ENCODE measurements at regions not wholly inside any gene's neighbourhood (a gene's known extent, or its start where the extent isn't known, plus 50 kb on each side); places are given as distances from the start of the nearest gene placed in this dataset.

DNA sequence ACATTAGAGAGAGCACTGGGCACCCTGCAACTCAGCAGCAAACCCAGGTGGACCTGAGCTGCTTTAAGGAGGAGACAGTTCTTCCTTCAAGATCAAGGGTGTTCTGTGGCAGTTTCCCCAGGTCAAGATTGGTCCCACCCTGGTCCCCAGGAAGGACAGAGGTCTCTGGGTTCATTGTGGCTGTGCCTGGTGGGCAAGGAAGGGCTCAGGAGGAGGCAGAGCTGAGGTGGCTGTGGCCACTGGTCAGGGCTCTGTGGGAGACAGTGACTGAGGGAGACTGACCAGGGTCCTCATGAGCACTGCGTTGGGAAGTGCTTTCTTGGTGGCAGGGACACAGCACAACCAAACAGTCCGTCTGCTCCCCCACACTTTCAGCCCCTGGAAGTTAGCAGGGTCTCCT, 141.3 kb downstream of the FCRL5 start:
- WGBS, 2 experiments: 93 to 95% methylated on average over 2 of the region's 2 CpGs
- Histone ChIP-seq H3K36me3 (ENCODE audit: control insufficient read depth, insufficient read depth, low read length) (no peaks in the 10 kb centered on the region), H3K4me1 (ENCODE audit: control insufficient read depth, insufficient read depth, low read length) (no peaks in the 10 kb centered on the region), H3K27me3 (ENCODE audit: control insufficient read depth, insufficient read depth, low read length, poor library complexity, severe bottlenecking) (no peaks in the 10 kb centered on the region), H3K4me3 (ENCODE audit: insufficient read depth, low read depth, low read length) (no peak overlapping the region), H3K27ac (ENCODE audit: insufficient read depth, low read depth, low read length, poor library complexity, severe bottlenecking) (no peak overlapping the region), H3K9me3 (ENCODE audit: control insufficient read depth, low read length) (no peaks in the 10 kb centered on the region)

DNA sequence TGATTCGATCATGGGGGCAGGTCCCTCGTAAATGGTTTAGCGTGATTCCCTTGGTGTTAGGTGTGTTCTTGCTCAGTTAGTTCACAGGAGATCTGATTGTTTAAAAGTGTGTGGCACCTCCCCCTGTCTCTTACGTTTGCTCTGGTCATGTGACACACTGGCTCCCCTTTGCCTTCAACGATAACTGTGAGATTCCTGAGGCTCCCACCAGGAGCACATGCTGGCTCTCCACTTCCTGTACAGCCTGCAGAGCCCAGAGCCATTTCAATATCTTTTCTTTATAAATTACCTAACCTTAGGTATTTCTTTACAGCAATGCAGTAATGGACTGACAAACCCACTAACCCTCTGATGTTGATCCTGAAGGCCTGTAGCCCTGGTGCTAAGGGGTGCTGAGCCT, 141.9 kb downstream of the FCRL5 start:
- 85 to 92% methylated on average over 5 of the region's 5 CpGs for WGBS, 2 experiments
- Histone ChIP-seq H3K27ac (ENCODE audit: insufficient read depth, low read depth, low read length, poor library complexity, severe bottlenecking) (no peak overlapping the region), H3K4me1 (ENCODE audit: control insufficient read depth, insufficient read depth, low read length) (no peaks in the 10 kb centered on the region), H3K9me3 (ENCODE audit: control insufficient read depth, low read length) (no peaks in the 10 kb centered on the region), H3K27me3 (ENCODE audit: control insufficient read depth, insufficient read depth, low read length, poor library complexity, severe bottlenecking) (no peaks in the 10 kb centered on the region), H3K4me3 (ENCODE audit: insufficient read depth, low read depth, low read length) (no peak overlapping the region), H3K36me3 (ENCODE audit: control insufficient read depth, insufficient read depth, low read length) (no peaks in the 10 kb centered on the region)

DNA sequence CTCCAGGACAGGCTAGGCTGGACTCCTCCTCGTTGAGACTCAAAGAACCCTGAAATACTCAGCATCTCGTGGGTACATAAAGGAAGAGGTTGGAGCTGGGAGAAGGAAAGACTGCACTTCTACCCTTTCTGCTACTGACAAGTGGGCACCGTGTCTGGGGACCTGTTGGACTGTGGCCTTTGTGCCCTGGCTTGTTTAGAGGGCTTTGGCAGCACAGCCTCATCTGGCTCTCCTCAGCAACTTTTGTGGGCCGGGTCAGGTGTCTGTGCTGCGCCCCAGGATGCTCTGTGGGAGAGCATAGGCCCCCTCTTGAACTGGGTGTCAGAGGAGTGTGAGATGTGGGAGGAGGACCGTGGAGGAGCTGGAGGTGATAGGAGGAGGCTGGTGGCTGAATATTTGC, 142.4 kb downstream of the FCRL5 start:
- H3K27ac ChIP-seq (ENCODE audit: insufficient read depth, low read depth, low read length, poor library complexity, severe bottlenecking): no peak overlapping the region
- WGBS, 2 experiments: 88 to 90% methylated on average over 6 of the region's 6 CpGs
- no peaks in the 10 kb centered on the region for H3K4me1 ChIP-seq (ENCODE audit: control insufficient read depth, insufficient read depth, low read length)
- no peaks in the 10 kb centered on the region for H3K36me3 ChIP-seq (ENCODE audit: control insufficient read depth, insufficient read depth, low read length)
- H3K9me3 ChIP-seq (ENCODE audit: control insufficient read depth, low read length): no peaks in the 10 kb centered on the region
- H3K27me3 ChIP-seq (ENCODE audit: control insufficient read depth, insufficient read depth, low read length, poor library complexity, severe bottlenecking): no peaks in the 10 kb centered on the region
- H3K4me3 ChIP-seq (ENCODE audit: insufficient read depth, low read depth, low read length): no peak overlapping the region

DNA sequence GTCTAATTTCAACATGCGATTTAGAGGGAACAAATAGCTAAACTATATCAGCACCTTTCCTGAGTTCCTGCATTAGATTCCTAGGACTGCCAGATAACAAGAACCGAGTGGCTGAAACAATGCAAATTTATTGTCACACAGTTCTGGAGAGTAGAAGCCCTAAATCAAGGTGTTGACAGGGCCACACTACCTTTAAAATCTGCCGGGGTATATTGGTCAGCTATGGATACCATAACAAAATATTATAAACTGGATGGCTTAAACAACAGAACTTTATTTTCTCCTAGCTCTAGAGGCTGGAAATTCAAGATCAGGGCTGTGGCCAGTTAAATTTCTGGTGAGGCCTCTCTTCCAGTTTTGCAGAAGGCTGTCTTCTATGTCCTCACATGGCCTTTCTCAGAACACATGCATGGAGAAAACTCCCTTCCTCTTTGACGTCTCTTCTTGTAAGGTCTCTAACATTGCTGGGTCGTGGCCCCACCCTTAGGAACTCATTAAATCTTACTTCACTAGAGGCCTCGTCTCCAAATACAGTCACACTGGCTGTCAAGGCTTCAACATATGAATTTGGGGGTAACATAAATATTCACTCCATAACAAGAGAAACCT, 144.3 kb downstream of the FCRL5 start:
- no peak overlapping the region for H3K4me3 ChIP-seq (ENCODE audit: insufficient read depth, low read depth, low read length)
- WGBS, 2 experiments: 74 to 75% methylated on average over 6 of the region's 6 CpGs

DNA sequence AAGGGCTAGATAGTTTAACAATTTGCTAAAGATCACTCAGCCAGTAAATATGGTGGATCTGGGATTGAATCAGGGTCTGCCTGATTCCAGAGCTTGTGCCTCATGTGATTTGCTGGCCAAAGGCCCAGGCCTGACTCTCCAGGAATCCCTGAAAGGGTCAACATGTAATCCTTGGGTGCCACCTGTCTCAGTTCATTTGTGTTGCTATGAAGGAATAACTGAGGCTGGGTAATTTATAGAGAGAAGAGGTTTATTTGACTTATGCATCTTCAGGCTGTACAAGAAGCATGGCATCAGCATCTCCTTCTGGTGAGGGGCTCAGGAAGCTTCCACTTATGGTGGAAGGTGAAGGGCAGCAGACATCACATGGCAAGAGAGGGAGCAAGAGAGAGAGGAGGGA, 144.9 kb downstream of the FCRL5 start:
- H3K4me1 ChIP-seq (ENCODE audit: control insufficient read depth, insufficient read depth, low read length): no peaks in the 10 kb centered on the region
- H3K4me3 ChIP-seq (ENCODE audit: insufficient read depth, low read depth, low read length): no peak overlapping the region
- H3K27me3 ChIP-seq (ENCODE audit: control insufficient read depth, insufficient read depth, low read length, poor library complexity, severe bottlenecking): no peaks in the 10 kb centered on the region
- H3K27ac ChIP-seq (ENCODE audit: insufficient read depth, low read depth, low read length, poor library complexity, severe bottlenecking): no peak overlapping the region
- H3K36me3 ChIP-seq (ENCODE audit: control insufficient read depth, insufficient read depth, low read length): no peaks in the 10 kb centered on the region
- H3K9me3 ChIP-seq (ENCODE audit: control insufficient read depth, low read length): no peaks in the 10 kb centered on the region

More for the DNA sequence above, 144.3 kb downstream of the FCRL5 start:
- Histone ChIP-seq H3K27ac (ENCODE audit: insufficient read depth, low read depth, low read length, poor library complexity, severe bottlenecking) (no peak overlapping the region), H3K4me1 (ENCODE audit: control insufficient read depth, insufficient read depth, low read length) (no peaks in the 10 kb centered on the region), H3K9me3 (ENCODE audit: control insufficient read depth, low read length) (no peaks in the 10 kb centered on the region), H3K36me3 (ENCODE audit: control insufficient read depth, insufficient read depth, low read length) (no peaks in the 10 kb centered on the region), H3K27me3 (ENCODE audit: control insufficient read depth, insufficient read depth, low read length, poor library complexity, severe bottlenecking) (no peaks in the 10 kb centered on the region)

DNA sequence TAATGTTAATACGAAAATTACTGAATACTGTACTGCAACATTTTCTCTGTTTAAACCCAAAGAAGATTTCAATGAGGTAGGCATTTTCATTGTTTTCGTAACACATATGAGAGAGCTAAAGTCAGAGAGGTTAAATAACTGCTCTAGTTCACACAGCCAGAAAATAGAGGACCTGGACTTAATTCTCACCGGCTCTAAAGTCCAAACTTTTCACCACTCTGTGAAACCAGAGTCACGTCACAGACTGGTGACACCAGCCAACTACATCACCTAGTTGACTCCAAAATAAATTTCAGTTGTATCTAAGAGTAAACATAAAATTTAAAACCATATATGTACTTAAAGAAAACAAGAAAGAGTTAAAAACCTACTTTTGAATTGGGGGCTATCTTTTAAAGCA, 146.7 kb downstream of the FCRL5 start:
- no peaks in the 10 kb centered on the region for H3K4me1 ChIP-seq (ENCODE audit: control insufficient read depth, insufficient read depth, low read length)
- no peaks in the 10 kb centered on the region for H3K36me3 ChIP-seq (ENCODE audit: control insufficient read depth, insufficient read depth, low read length)
- no peaks in the 10 kb centered on the region for H3K9me3 ChIP-seq (ENCODE audit: control insufficient read depth, low read length)
- 96 to 97% methylated on average over 4 of the region's 4 CpGs for WGBS, 2 experiments
- H3K27me3 ChIP-seq (ENCODE audit: control insufficient read depth, insufficient read depth, low read length, poor library complexity, severe bottlenecking): no peaks in the 10 kb centered on the region
- H3K27ac ChIP-seq (ENCODE audit: insufficient read depth, low read depth, low read length, poor library complexity, severe bottlenecking): no peak overlapping the region
- H3K4me3 ChIP-seq (ENCODE audit: insufficient read depth, low read depth, low read length): no peak overlapping the region

DNA sequence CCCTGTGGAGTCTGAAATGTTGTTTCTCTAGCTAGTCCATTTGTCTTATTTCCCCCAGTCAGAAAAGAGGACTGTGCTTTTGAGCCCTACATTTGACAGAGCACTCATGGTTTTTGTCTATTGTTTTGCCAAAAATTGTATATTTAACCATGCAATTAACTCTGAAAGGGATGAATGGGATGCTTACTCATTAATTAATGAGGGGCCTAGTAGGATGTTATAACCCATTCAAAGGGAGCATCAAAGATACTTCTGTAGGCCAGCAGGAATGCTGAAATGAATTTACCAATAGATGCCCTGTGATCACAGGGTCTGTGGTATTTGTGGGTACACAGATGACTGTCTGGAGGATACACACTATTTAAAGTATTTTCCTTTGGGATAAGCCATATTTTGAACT, 147.7 kb downstream of the FCRL5 start:
- no peaks in the 10 kb centered on the region for H3K9me3 ChIP-seq (ENCODE audit: control insufficient read depth, low read length)
- no peaks in the 10 kb centered on the region for H3K4me1 ChIP-seq (ENCODE audit: control insufficient read depth, insufficient read depth, low read length)
- H3K36me3 ChIP-seq (ENCODE audit: control insufficient read depth, insufficient read depth, low read length): no peaks in the 10 kb centered on the region
- no peak overlapping the region for H3K4me3 ChIP-seq (ENCODE audit: insufficient read depth, low read depth, low read length)
- H3K27me3 ChIP-seq (ENCODE audit: control insufficient read depth, insufficient read depth, low read length, poor library complexity, severe bottlenecking): no peaks in the 10 kb centered on the region
- H3K27ac ChIP-seq (ENCODE audit: insufficient read depth, low read depth, low read length, poor library complexity, severe bottlenecking): no peak overlapping the region

DNA sequence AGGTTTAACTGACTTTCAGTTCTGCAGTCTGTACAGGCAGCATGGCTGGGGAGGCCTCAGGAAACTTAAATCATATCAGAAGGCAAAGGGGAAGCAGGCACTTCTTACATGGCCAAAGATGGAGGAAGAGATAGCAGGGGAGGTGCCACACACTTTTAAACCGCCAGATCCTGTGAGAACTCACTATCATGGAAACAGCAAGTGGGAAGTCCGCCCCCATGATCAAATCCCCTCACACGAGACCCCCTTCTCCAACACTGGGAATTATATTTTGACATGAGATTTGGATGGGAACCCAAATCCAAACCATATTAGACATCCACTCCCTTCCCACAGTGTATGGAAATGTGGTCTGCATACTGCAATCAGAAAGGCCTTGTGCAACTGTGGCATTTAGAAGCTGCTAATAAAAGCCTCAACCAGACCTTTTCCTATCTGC, 148.2 kb downstream of the FCRL5 start:
- Histone ChIP-seq H3K4me1 (ENCODE audit: control insufficient read depth, insufficient read depth, low read length) (no peaks in the 10 kb centered on the region), H3K36me3 (ENCODE audit: control insufficient read depth, insufficient read depth, low read length) (no peaks in the 10 kb centered on the region), H3K27ac (ENCODE audit: insufficient read depth, low read depth, low read length, poor library complexity, severe bottlenecking) (no peak overlapping the region), H3K9me3 (ENCODE audit: control insufficient read depth, low read length) (no peaks in the 10 kb centered on the region), H3K4me3 (ENCODE audit: insufficient read depth, low read depth, low read length) (no peak overlapping the region), H3K27me3 (ENCODE audit: control insufficient read depth, insufficient read depth, low read length, poor library complexity, severe bottlenecking) (no peaks in the 10 kb centered on the region)
- 85 to 92% methylated on average over 3 of the region's 3 CpGs for WGBS, 2 experiments

DNA sequence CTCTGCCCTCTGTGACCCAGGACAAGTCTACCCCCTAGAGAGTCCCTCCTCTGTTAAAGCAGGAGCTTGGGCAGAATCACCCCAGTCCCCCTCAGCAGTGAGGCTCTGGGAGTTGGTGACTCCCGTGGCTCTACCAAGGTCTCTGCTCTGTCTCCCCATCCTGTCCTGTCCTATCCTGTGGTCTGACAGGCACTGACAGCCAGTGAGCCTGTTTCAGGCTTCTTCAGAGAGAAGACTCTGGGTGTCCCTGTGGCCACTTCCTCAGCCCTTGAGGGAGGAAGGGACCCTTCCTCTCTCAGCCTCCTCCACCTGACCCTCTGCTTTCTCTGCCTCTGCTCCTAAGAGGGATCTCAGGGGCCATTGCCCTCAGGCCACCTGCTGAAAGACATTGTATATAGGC, 148.7 kb downstream of the FCRL5 start:
- H3K27ac ChIP-seq (ENCODE audit: insufficient read depth, low read depth, low read length, poor library complexity, severe bottlenecking): no peak overlapping the region

DNA sequence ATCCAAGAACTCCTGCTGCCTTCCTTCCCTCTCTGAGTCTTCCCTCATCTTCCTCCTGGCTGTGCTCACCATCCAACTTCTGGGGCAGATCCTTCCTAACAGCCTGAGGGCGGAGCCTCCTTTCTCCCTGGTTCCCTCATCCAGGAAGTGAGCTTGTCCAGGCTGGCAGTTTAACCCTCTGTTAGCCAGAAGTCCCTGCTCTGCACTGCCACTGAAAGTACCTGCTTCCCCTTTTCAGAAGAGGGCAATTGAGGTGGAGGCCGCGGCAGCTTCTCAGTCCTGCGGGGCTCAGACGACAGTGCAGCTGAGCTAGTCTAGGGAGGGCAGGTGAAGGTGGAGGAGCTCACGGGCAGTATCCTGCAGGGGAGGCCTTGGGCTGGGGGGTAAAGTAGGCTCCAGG, 149.1 kb downstream of the FCRL5 start:
- Histone ChIP-seq H3K4me1 (ENCODE audit: control insufficient read depth, insufficient read depth, low read length) (no peaks in the 10 kb centered on the region), H3K4me3 (ENCODE audit: insufficient read depth, low read depth, low read length) (no peak overlapping the region), H3K9me3 (ENCODE audit: control insufficient read depth, low read length) (no peaks in the 10 kb centered on the region), H3K27ac (ENCODE audit: insufficient read depth, low read depth, low read length, poor library complexity, severe bottlenecking) (no peak overlapping the region), H3K27me3 (ENCODE audit: control insufficient read depth, insufficient read depth, low read length, poor library complexity, severe bottlenecking) (no peaks in the 10 kb centered on the region), H3K36me3 (ENCODE audit: control insufficient read depth, insufficient read depth, low read length) (no peaks in the 10 kb centered on the region)
- 54 to 64% methylated on average over 6 of the region's 6 CpGs for WGBS, 2 experiments

More for the DNA sequence above, 148.7 kb downstream of the FCRL5 start:
- Histone ChIP-seq H3K9me3 (ENCODE audit: control insufficient read depth, low read length) (no peaks in the 10 kb centered on the region), H3K27me3 (ENCODE audit: control insufficient read depth, insufficient read depth, low read length, poor library complexity, severe bottlenecking) (no peaks in the 10 kb centered on the region), H3K36me3 (ENCODE audit: control insufficient read depth, insufficient read depth, low read length) (no peaks in the 10 kb centered on the region), H3K4me1 (ENCODE audit: control insufficient read depth, insufficient read depth, low read length) (no peaks in the 10 kb centered on the region), H3K4me3 (ENCODE audit: insufficient read depth, low read depth, low read length) (no peak overlapping the region)
- WGBS, 2 experiments: 76 to 84% methylated on average over 1 of the region's 1 CpG

DNA sequence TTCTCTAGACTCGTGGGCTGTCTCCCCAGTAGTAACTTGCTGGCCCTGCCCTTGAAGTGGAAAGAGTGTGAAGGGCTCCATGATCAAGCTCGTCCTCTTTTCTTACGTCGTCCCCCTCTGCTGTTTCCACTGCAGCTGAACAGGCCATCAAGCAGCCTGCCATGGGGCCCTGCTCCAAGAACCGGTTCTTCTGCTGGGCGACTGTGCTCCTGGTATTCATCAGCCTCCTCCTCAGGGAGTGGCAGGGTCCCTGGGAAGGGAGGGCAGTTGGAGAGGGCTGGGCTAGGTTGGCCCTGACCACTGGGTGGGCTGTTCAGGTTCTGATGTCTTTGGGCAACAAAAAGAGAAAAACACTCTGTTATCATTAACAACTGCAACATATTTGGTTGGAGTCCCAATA, 151.5 kb downstream of the FCRL5 start:
- Histone ChIP-seq H3K9me3 (ENCODE audit: control insufficient read depth, low read length) (no peaks in the 10 kb centered on the region), H3K27me3 (ENCODE audit: control insufficient read depth, insufficient read depth, low read length, poor library complexity, severe bottlenecking) (no peaks in the 10 kb centered on the region), H3K27ac (ENCODE audit: insufficient read depth, low read depth, low read length, poor library complexity, severe bottlenecking) (no peak overlapping the region), H3K4me3 (ENCODE audit: insufficient read depth, low read depth, low read length) (no peak overlapping the region), H3K36me3 (ENCODE audit: control insufficient read depth, insufficient read depth, low read length) (no peaks in the 10 kb centered on the region), H3K4me1 (ENCODE audit: control insufficient read depth, insufficient read depth, low read length) (no peaks in the 10 kb centered on the region)
- WGBS, 2 experiments: 87 to 90% methylated on average over 6 of the region's 6 CpGs
